ENCODE measurements at regions not wholly inside any gene's neighbourhood (a gene's known extent, or its start where the extent isn't known, plus 50 kb on each side); places are given as distances from the start of the nearest gene placed in this dataset.
A peak's percentile ranks its signal among the peaks of the same experiment; 100 is the strongest.

GRCh38 chr9:82582693-82583092 lies 480.2 kb downstream of the RASEF start:
- no peaks in the 10 kb centered on the region for H3K27me3 ChIP-seq (replicated peaks)
- H3K4me1 ChIP-seq (replicated peaks): no peaks in the 10 kb centered on the region
- H3K36me3 ChIP-seq: no peaks in the 10 kb centered on the region
- H3K27ac ChIP-seq: no peak overlapping the region
- no peak for DNase-seq (ENCODE audit: low read depth in 1 of 2, low spot score in 2 of 2)
- H3K9me3 ChIP-seq (replicated peaks): no peaks in the 10 kb centered on the region
- no peak overlapping the region for H3K4me3 ChIP-seq

DNA sequence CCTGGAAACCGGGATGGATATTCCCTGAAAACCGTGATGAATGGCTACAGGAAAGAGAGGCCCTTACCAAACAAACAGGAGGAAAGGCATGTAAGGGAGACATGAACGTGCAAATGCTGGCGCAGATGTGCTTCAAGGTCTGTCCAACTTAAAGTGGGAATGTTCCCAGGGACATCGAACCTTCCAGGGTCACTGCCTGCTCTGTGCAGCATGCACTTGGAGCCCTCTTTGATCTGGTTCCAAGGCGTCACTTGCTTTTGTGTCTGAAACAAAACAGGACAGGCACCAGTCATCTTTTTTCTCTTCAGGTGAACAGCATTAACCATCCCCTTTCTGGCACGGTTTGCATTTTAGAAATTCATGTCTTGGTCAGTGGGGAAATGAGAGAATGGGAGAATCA lies 479.4 kb downstream of the RASEF start:
- Histone ChIP-seq H3K4me3 (no peak overlapping the region), H3K27me3 (replicated peaks) (no peaks in the 10 kb centered on the region), H3K4me1 (replicated peaks) (no peaks in the 10 kb centered on the region), H3K9me3 (replicated peaks) (no peaks in the 10 kb centered on the region), H3K27ac (no peak overlapping the region), H3K36me3 (no peaks in the 10 kb centered on the region)
- no peak for DNase-seq (ENCODE audit: low read depth in 1 of 2, low spot score in 2 of 2)

DNA sequence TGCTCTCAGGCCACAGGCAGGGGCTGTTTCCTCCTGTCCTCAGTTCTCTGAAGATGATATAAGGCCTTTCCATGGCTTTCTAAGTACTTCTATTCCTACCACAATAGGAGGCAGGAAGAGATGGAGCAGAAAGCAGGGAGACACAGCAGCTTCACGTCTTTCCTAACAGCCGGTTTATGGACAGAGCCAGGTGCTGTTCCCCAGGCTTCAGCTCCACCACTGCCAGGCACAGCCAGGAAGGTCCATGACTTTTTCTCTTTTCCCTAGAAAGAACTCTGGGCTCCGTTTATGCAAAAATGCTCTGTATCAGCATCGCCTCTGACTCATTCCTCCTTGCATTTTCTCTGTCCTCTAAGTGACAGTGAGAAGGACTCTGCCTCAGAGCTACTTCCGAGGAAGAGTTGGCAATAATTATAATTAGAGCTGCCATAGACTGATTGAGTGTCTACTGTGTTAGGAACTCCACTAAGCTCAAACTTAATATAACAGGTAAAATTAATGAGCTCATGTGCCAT lies 478.5 kb downstream of the RASEF start:
- no peaks in the 10 kb centered on the region for H3K4me1 ChIP-seq (replicated peaks)
- no peak for DNase-seq (ENCODE audit: low read depth in 1 of 2, low spot score in 2 of 2)
- no peaks in the 10 kb centered on the region for H3K27me3 ChIP-seq (replicated peaks)
- no peak overlapping the region for H3K27ac ChIP-seq
- H3K9me3 ChIP-seq (replicated peaks): no peaks in the 10 kb centered on the region
- H3K4me3 ChIP-seq: no peak overlapping the region
- H3K36me3 ChIP-seq: no peaks in the 10 kb centered on the region

DNA sequence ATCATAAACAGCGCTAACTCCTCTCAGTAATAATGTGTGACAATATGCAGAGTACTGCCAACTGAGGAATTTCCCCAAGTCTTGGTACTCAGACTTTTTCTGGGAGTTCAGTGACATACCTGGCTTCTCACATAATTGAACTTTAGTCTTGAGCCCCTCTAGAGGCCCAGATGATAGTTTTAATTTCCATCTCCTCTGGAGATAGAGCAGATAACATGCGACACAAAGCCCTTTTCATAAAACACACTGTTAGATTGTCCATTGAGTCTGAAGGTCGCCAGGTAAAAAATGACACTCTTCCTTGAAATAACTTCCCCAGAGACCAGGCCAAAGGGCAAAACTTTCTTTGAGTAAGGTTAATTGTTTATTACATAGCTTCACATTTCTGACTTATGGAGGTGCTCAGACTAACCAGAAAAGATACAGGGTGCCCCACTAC lies 476.0 kb downstream of the RASEF start:
- no peaks in the 10 kb centered on the region for H3K4me1 ChIP-seq (replicated peaks)
- H3K27me3 ChIP-seq (replicated peaks): no peaks in the 10 kb centered on the region
- H3K27ac ChIP-seq: no peak overlapping the region
- no peaks in the 10 kb centered on the region for H3K9me3 ChIP-seq (replicated peaks)
- no peaks in the 10 kb centered on the region for H3K36me3 ChIP-seq
- DNase-seq (ENCODE audit: low read depth in 1 of 2, low spot score in 2 of 2): no peak
- no peak overlapping the region for H3K4me3 ChIP-seq

DNA sequence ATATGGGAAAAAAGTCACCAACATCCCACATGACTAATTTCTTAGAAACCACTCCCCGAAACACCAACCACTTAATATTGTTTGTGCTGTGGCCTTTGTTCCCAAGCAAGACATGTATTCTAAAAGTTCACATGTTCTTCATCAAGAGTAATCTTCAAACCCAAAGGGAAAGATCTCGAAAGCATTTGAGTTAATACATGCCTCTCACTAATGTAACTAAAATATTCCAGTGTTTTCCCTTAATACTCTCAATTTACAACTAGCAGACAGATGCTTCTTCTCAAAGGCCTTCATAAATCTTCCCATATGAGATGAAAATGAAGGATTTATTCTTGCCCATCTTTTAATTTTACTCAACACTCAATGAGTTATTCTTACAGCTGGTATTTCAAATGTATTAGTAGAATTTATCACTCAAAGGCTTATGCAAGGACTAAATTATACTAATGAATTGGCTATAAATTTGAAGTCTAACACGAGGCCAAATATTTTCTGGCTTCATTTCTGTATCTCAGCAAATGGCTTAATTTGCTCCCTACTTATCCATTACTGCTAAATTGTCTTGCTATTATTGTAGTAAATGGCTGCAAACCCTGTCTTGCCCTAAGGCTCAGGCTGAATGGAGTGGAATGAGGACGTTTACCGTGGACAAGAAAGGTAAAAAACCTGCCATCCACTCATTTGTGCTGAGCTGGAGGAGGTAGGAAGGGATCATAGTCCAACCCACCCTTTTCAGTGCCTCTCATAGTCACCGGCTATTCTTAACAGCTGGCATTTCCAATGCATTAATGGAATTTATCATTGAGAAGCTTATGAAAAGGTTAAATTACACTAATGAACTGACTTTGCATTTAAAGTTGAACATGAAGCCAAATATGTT lies 474.4 kb downstream of the RASEF start:
- Histone ChIP-seq H3K4me3 (no peak overlapping the region), H3K27me3 (replicated peaks) (no peaks in the 10 kb centered on the region), H3K9me3 (replicated peaks) (no peaks in the 10 kb centered on the region), H3K4me1 (replicated peaks) (no peaks in the 10 kb centered on the region), H3K36me3 (no peaks in the 10 kb centered on the region), H3K27ac (no peak overlapping the region)
- DNase-seq (ENCODE audit: low read depth in 1 of 2, low spot score in 2 of 2): no peak

- Histone ChIP-seq H3K27me3 (replicated peaks) (no peaks in the 10 kb centered on the region), H3K4me3 (no peak overlapping the region), H3K9me3 (replicated peaks) (no peaks in the 10 kb centered on the region), H3K4me1 (replicated peaks) (no peaks in the 10 kb centered on the region), H3K27ac (no peak overlapping the region), H3K36me3 (no peaks in the 10 kb centered on the region)
- no peak for DNase-seq (ENCODE audit: low read depth in 1 of 2, low spot score in 2 of 2)
Measured at GRCh38 chr9:82590845-82591244, 472.1 kb downstream of the RASEF start.

DNA sequence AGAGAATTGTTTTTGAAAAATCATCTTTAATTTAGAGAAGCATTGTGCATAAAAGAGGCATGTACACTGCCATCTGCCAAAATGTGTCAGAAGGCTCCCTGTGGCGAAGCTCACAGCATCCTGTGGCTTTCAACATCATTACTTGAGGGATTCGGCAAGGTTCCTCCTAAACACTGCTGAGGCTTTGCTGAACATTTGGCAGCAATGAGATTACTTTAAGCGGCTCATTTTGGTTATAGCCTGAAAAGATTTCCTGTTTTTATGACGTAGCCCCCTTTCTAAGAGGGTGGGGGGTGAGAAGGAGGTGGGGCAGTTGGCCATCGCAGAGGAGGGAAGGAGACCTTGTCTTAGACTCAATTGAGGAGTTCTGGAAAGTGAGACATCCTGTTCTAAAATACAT lies 469.4 kb downstream of the RASEF start:
- H3K9me3 ChIP-seq (replicated peaks): no peaks in the 10 kb centered on the region
- no peak for DNase-seq (ENCODE audit: low read depth in 1 of 2, low spot score in 2 of 2)
- H3K27ac ChIP-seq: no peak overlapping the region
- no peak overlapping the region for H3K4me3 ChIP-seq
- no peaks in the 10 kb centered on the region for H3K27me3 ChIP-seq (replicated peaks)
- H3K36me3 ChIP-seq: no peaks in the 10 kb centered on the region
- H3K4me1 ChIP-seq (replicated peaks): peaks cover 8% of the 10 kb centered on the region

DNA sequence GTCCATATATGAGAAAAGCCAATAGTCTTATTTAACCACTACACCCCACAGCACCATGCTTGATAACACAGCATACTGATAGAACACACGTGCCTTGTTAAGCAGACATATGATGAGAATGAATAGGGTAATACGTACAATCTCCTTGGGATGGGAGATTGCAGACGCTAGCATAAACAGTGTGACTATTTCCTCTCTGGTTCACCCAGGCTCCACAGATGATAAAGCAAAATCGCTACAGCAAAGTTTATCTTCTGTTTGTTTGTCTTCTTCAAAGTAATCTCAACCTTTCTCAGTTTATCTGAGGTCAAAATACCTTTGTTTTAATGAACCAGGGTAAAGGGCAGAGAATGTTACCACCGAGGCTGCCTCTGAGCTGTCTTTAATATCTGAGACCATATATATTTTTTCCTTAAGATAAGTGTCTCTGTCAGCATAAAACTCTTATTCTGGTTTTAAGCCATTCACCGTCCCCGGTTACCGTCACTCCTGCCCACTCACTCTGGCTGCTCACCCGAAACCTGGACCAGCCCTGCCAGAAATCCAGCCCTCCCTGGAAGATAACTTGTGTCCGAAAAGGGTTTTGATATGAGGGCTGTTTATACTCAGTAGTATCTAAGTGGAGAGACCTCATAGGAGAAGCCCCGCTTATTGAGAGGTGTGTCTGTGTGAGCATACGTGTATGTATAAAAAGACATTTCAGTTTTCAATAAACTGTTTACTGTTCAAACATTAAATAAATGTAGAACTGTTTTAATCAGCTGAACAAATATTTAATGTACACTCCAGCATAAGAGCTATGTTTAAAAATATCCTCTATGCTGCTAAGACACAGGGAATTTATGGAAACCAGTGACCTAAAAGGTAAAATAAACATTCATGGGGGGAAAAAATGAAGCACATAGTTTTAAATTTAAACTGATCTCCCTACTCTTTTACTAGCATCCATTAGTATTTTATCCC lies 465.4 kb downstream of the RASEF start:
- H3K4me3 ChIP-seq: no peak overlapping the region
- H3K4me1 ChIP-seq (replicated peaks): peaks cover 8% of the 10 kb centered on the region
- no peaks in the 10 kb centered on the region for H3K36me3 ChIP-seq
- H3K9me3 ChIP-seq (replicated peaks): no peaks in the 10 kb centered on the region
- H3K27me3 ChIP-seq (replicated peaks): no peaks in the 10 kb centered on the region
- DNase-seq (ENCODE audit: low read depth in 1 of 2, low spot score in 2 of 2): peak in 1 of 2 experiments; percentile 31
- H3K27ac ChIP-seq: no peak overlapping the region

DNA sequence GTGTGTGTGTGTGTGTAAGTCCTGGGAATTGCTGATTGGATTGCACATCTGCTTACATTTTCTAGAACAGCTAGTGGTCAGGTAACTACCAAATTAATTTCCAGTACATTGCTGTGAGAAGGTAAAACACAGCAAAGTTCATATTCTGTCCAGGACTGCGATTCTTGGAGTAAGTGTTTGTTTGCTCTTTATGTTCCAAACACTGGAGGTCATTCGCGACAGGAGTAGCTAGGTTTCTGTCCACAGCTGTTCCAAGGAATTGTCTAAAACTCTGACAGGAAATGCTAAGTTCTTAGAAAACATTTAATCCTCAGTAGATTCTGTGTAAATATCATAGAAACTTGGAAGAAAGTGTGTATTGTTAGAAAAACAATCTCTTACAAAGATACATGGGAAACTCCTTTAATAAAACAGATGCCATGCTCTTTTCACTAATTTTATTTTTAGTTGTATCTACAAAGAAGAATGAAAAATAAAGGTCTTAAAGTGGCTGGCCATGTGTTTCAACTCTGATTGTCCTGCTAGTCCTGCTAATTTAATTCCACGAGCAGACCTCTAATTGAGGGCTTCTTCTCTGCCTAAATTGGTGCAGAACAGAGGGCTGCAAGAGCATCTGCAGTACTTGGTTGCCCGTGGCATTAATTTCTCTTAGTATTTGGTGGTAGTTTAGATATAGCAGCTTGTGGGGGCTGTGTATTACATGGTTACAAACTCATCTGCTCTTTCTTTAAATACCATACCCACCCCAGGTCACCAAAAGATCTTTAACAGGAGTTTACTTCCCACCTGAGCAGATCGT lies 464.5 kb downstream of the RASEF start:
- Histone ChIP-seq H3K4me3 (no peak overlapping the region), H3K9me3 (replicated peaks) (no peaks in the 10 kb centered on the region), H3K27ac (no peak overlapping the region), H3K36me3 (no peaks in the 10 kb centered on the region), H3K4me1 (replicated peaks) (peaks cover 8% of the 10 kb centered on the region), H3K27me3 (replicated peaks) (no peaks in the 10 kb centered on the region)
- peak in 1 of 2 experiments; percentile 31 for DNase-seq (ENCODE audit: low read depth in 1 of 2, low spot score in 2 of 2)

GRCh38 chr9:82599336-82599949 lies 463.5 kb downstream of the RASEF start:
- Histone ChIP-seq H3K27me3 (replicated peaks) (no peaks in the 10 kb centered on the region), H3K4me1 (replicated peaks) (peaks cover 8% of the 10 kb centered on the region), H3K36me3 (no peaks in the 10 kb centered on the region), H3K27ac (no peak overlapping the region), H3K4me3 (no peak overlapping the region), H3K9me3 (replicated peaks) (no peaks in the 10 kb centered on the region)
- no peak for DNase-seq (ENCODE audit: low read depth in 1 of 2, low spot score in 2 of 2)

DNA sequence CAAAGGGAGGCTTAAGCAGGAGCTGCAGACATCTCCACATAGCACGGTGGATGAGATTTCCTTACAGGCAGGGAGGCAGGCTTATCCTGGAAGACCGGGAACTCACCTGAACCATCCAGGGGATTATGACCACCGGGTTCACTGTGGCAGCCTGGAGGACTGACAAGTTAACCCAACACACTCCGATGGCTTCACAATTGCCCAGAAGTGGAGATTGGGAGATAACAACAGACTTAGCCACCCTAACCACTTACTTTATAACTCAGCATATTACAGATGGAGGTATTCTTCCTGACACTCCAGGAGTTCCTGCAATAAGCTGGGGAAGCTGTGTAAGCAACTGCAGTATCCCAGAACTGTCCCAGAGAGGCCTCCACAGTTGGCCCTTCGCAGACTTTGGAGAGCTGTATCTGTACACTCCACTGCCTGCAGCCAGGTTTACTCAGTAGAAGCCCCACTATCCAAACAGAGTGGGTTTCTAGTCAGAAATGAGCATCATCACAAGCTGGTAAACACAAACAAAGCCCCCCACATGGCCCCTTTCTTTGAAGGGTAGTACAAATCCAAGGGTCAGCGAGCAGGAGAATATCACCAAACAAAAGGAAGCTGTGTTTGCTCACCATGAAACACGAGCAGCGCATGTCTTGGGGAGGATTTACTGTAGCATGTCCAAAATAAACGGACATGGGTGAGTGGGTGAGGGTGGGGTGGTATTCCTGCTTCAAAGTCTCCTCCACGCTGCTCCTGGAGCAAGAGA lies 462.2 kb downstream of the RASEF start:
- H3K27me3 ChIP-seq (replicated peaks): no peaks in the 10 kb centered on the region
- no peak for DNase-seq (ENCODE audit: low read depth in 1 of 2, low spot score in 2 of 2)
- peaks cover 8% of the 10 kb centered on the region for H3K4me1 ChIP-seq (replicated peaks)
- no peaks in the 10 kb centered on the region for H3K36me3 ChIP-seq
- no peak overlapping the region for H3K4me3 ChIP-seq
- no peaks in the 10 kb centered on the region for H3K9me3 ChIP-seq (replicated peaks)
- no peak overlapping the region for H3K27ac ChIP-seq

DNA sequence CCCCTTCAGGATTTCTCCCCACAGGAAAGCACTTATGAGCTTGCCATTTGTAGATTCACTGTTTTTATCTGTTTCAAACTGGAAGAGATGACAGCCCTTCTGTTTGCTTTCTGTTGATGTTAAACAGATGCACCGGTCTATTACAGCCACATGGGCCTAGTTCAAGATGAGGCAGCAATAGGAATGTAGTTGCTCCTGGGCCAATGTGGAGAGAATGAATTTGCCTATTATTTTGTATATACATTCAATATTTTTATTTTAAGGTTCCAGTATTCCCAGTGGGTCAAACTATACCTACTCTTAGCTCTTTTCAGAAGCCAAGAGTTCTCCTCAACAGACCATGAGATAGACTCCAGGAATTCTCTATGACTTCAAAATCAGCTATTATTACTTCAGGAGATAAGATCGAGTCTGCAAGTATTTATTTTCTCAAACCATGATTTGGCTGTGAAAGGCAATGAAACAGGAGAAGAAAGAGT lies 461.6 kb downstream of the RASEF start:
- H3K36me3 ChIP-seq: no peaks in the 10 kb centered on the region
- H3K27ac ChIP-seq: no peak overlapping the region
- peaks cover 8% of the 10 kb centered on the region for H3K4me1 ChIP-seq (replicated peaks)
- H3K27me3 ChIP-seq (replicated peaks): no peaks in the 10 kb centered on the region
- no peak overlapping the region for H3K4me3 ChIP-seq
- no peak for DNase-seq (ENCODE audit: low read depth in 1 of 2, low spot score in 2 of 2)
- no peaks in the 10 kb centered on the region for H3K9me3 ChIP-seq (replicated peaks)

Data from SJSA1 (cell line).